Type B pancreatic cell (in vitro differentiated cells): ENCODE measurements at regions not wholly inside any gene's neighbourhood (a gene's known extent, or its start where the extent isn't known, plus 50 kb on each side); places are given as distances from the start of the nearest gene placed in this dataset.

Experiments used
- DNase-seq: peaks from one replicate; pipeline ENCODE4 v3.0.0; 2021; ENCODE audit warnings: mixed read lengths; ENCODE audit not compliant: unreplicated experiment; ENCODE audit errors: extremely low spot score
- H3K27ac Mint-ChIP-seq: 2 replicates; pipeline ENCODE4 v1.8.0; 2021; ENCODE audit warnings: mild to moderate bottlenecking, mixed read lengths
- H3K27me3 Mint-ChIP-seq: 2 replicates; pipeline ENCODE4 v1.8.0; 2021; ENCODE audit warnings: mixed read lengths
- H3K36me3 Mint-ChIP-seq: 2 replicates; pipeline ENCODE4 v1.8.0; 2021; ENCODE audit warnings: mixed read lengths
- H3K4me1 Mint-ChIP-seq: one replicate; pipeline ENCODE4 v1.8.0; 2021; ENCODE audit warnings: mixed read lengths; ENCODE audit not compliant: unreplicated experiment
- H3K4me3 Mint-ChIP-seq: 2 replicates; pipeline ENCODE4 v1.8.0; 2021; ENCODE audit warnings: mild to moderate bottlenecking, mixed read lengths
- H3K9me3 Mint-ChIP-seq: 2 replicates; pipeline ENCODE4 v1.8.0; 2021; ENCODE audit warnings: mixed read lengths
- CTCF ChIP-seq: fragments of 200-600 bp; sonication (generic); conservative IDR thresholded peaks from 2 replicates; pipeline ENCODE4 v1.5.0; 2021; ENCODE audit warnings: antibody characterized with exemption, mild to moderate bottlenecking

GRCh38 chr1:99086057-99086456 lies 81.4 kb upstream of the PLPPR5 start:
- H3K9me3 Mint-ChIP-seq, result no peaks in the 10 kb centered on the region
- DNase-seq, result no peak
- TF ChIP-seq CTCF, result no peak
- no peaks in the 10 kb centered on the region for H3K4me1 Mint-ChIP-seq
- no peaks in the 10 kb centered on the region for H3K27me3 Mint-ChIP-seq
- no peaks in the 10 kb centered on the region for H3K36me3 Mint-ChIP-seq
- no peak overlapping the region for H3K4me3 Mint-ChIP-seq
- H3K27ac Mint-ChIP-seq, result no peak overlapping the region

- H3K4me1 Mint-ChIP-seq, result no peaks in the 10 kb centered on the region
- no peaks in the 10 kb centered on the region for H3K9me3 Mint-ChIP-seq
- no peak for DNase-seq
- no peaks in the 10 kb centered on the region for H3K27me3 Mint-ChIP-seq
- H3K4me3 Mint-ChIP-seq, result no peak overlapping the region
- no peak for TF ChIP-seq CTCF
- no peaks in the 10 kb centered on the region for H3K36me3 Mint-ChIP-seq
- no peak overlapping the region for H3K27ac Mint-ChIP-seq
Measured at GRCh38 chr1:99098589-99098988, 93.9 kb upstream of the PLPPR5 start.

GRCh38 chr1:99106274-99106673 lies 101.6 kb upstream of the PLPPR5 start:
- H3K27me3 Mint-ChIP-seq, result no peaks in the 10 kb centered on the region
- no peaks in the 10 kb centered on the region for H3K9me3 Mint-ChIP-seq
- DNase-seq, result no peak
- TF ChIP-seq CTCF, result no peak
- H3K4me1 Mint-ChIP-seq, result no peaks in the 10 kb centered on the region
- no peak overlapping the region for H3K27ac Mint-ChIP-seq
- H3K4me3 Mint-ChIP-seq, result no peak overlapping the region
- no peaks in the 10 kb centered on the region for H3K36me3 Mint-ChIP-seq

GRCh38 chr1:99107680-99108079 lies 103.0 kb upstream of the PLPPR5 start:
- Mint-ChIP-seq H3K27me3 (no peaks in the 10 kb centered on the region), H3K27ac (no peak overlapping the region), H3K36me3 (no peaks in the 10 kb centered on the region), H3K4me3 (no peak overlapping the region), H3K9me3 (no peaks in the 10 kb centered on the region), H3K4me1 (no peaks in the 10 kb centered on the region)
- TF ChIP-seq CTCF, result no peak
- no peak for DNase-seq

GRCh38 chr1:99110140-99111041 lies 105.7 kb upstream of the PLPPR5 start:
- DNase-seq, result no peak
- TF ChIP-seq CTCF, result no peak
- Mint-ChIP-seq H3K4me1 (no peaks in the 10 kb centered on the region), H3K27me3 (no peaks in the 10 kb centered on the region), H3K9me3 (no peaks in the 10 kb centered on the region), H3K36me3 (no peaks in the 10 kb centered on the region), H3K4me3 (no peak overlapping the region), H3K27ac (no peak overlapping the region)
